K562 (cell line): ENCODE measurements at regions not wholly inside any gene's neighbourhood (a gene's known extent, or its start where the extent isn't known, plus 50 kb on each side); places are given as distances from the start of the nearest gene placed in this dataset.

ENCODE experiments used
- ATAC-seq: fragments of 200-7000 bp; cut with Tn5 transposase; 3 replicates; pipeline ENCODE4 v1.9.1; 2020; ENCODE audit warnings: moderate library complexity
- BruUV-seq: library from RNA; stranded (reverse); fragments of 400-500 nt; replicated peaks from 2 replicates; lab custom pipeline; 2021; lab: Mats Ljungman, UMichigan
- CTCF ChIA-PET: fragments of 300-600 bp; formaldehyde crosslinking; extraction: SDS; loops from one replicate; lab custom pipeline; 2021; ENCODE audit warnings: low intra/inter-chr PET ratio; lab: Yijun Ruan, JAX
- POLR2A ChIA-PET: fragments of 300-600, 350-650 bp; sonication (Branson Sonifier 250); formaldehyde crosslinking; extraction: SDS; loops from one replicate; lab custom pipeline; 2021; ENCODE audit warnings: antibody characterized with exemption, inconsistent platforms; lab: Yijun Ruan, JAX
- DNase-seq, 4 experiments: peaks; one replicate each; pipeline versions ENCODE4 v3.0.0 to v3.0.0-alpha.2; 2011 to 2018; ENCODE audit warnings: low spot score in 3 of 4, mixed read lengths in 3 of 4; ENCODE audit errors: extremely low read depth in 1 of 4
- FAIRE-seq: peaks from 2 replicates; lab custom pipeline; 2011; peaks lifted over from hg19 to GRCh38; lab: Jason Lieb, UNC
- H2AFZ ChIP-seq: 2 replicates; pipeline ENCODE4 v1.6.0; 2011; ENCODE audit warnings: low read depth, low read length, control low read depth, inconsistent platforms
- H3K27ac ChIP-seq: fragments of 200-600 bp; 3 replicates; pipeline ENCODE4 v1.8.0; 2011; ENCODE audit warnings: low read depth, mild to moderate bottlenecking, control low read depth, inconsistent platforms, low read length, moderate library complexity, mixed read lengths; ENCODE audit errors: extremely low read depth
- H3K27me3 ChIP-seq, 2 experiments: fragments of 300-600 bp in 1 of 2; 2 replicates in 1 of 2; 3 replicates in 1 of 2; pipeline versions ENCODE4 v1.6.0 to v1.8.0; 2011; ENCODE audit warnings: inconsistent platforms in 2 of 2, low read length in 2 of 2, mild to moderate bottlenecking in 1 of 2, mixed read lengths in 1 of 2, moderate library complexity in 1 of 2; ENCODE audit not compliant: control insufficient read depth in 2 of 2, insufficient read depth in 2 of 2
- H3K36me3 ChIP-seq: fragments of 300-600 bp; 3 replicates; pipeline ENCODE4 v1.8.0; 2011; ENCODE audit warnings: mild to moderate bottlenecking, low read length, inconsistent platforms; ENCODE audit not compliant: control insufficient read depth, insufficient read depth
- H3K4me1 ChIP-seq, 2 experiments: fragments of 200-600 bp in 1 of 2; replicated peaks in 1 of 2; 2 replicates in 1 of 2; 3 replicates in 1 of 2; pipeline versions ENCODE4 v1.5.1 to v1.8.0; 2011; ENCODE audit warnings: inconsistent platforms in 2 of 2, low read length in 2 of 2, mild to moderate bottlenecking in 1 of 2, mixed read lengths in 1 of 2, moderate library complexity in 1 of 2; ENCODE audit not compliant: control insufficient read depth in 2 of 2, insufficient read depth in 2 of 2
- H3K4me2 ChIP-seq: 2 replicates; pipeline ENCODE4 v1.6.1; 2011; ENCODE audit warnings: low read length, control low read depth, inconsistent platforms, mixed read lengths; ENCODE audit not compliant: insufficient read depth
- H3K4me3 ChIP-seq: fragments of 200-600 bp; sonication (generic), shearing (Covaris generic); 2 replicates; pipeline ENCODE4 v1.5.1; 2016; ENCODE audit warnings: control low read depth, inconsistent platforms
- H3K79me2 ChIP-seq: fragments of 200-600 bp; 3 replicates; pipeline ENCODE4 v1.8.0; 2011; ENCODE audit warnings: low read length, inconsistent platforms; ENCODE audit not compliant: control insufficient read depth, insufficient read depth
- H3K9ac ChIP-seq, 2 experiments: 2 replicates each; pipeline versions ENCODE4 v1.6.0 to v1.6.1; 2011; ENCODE audit warnings: low read depth in 2 of 2, low read length in 2 of 2, control low read depth in 1 of 2, inconsistent platforms in 1 of 2, mild to moderate bottlenecking in 1 of 2, mixed read lengths in 1 of 2; ENCODE audit not compliant: insufficient read depth in 1 of 2
- H3K9me1 ChIP-seq: one replicate; pipeline ENCODE4 v1.6.0; 2011; ENCODE audit warnings: inconsistent platforms, mild to moderate bottlenecking, low read length, moderate library complexity; ENCODE audit not compliant: control insufficient read depth, insufficient read depth
- H3K9me3 ChIP-seq: replicated peaks from 2 replicates; pipeline ENCODE4 v1.5.1; 2011; ENCODE audit warnings: low read depth, low read length, inconsistent platforms; ENCODE audit not compliant: control insufficient read depth, insufficient read depth
- H4K20me1 ChIP-seq: replicated peaks from 2 replicates; pipeline ENCODE4 v1.6.1; 2011; ENCODE audit warnings: low read length, inconsistent platforms, mixed read lengths; ENCODE audit not compliant: control insufficient read depth, insufficient read depth
- ARHGAP35 ChIP-seq: fragments of 450-650 bp; IDR thresholded peaks from 2 replicates; pipeline ENCODE4 v1.6.1; 2018; ENCODE audit not compliant: partially characterized antibody
- EP400 ChIP-seq: fragments of 450-650 bp; IDR thresholded peaks from 2 replicates; pipeline ENCODE4 v1.6.1; 2017; ENCODE audit warnings: antibody characterized with exemption, mild to moderate bottlenecking, moderate library complexity
- FOXP1 ChIP-seq: sonication (generic); formaldehyde crosslinking; IDR thresholded peaks from 2 replicates; pipeline ENCODE4 v1.8.0; 2022; ENCODE audit warnings: mild to moderate bottlenecking, missing genetic modification reagents
- GABPB1 ChIP-seq: sonication (generic); formaldehyde crosslinking; IDR thresholded peaks from 2 replicates; pipeline ENCODE4 v1.8.0; 2022; ENCODE audit warnings: mild to moderate bottlenecking, missing genetic modification reagents
- HDAC1 ChIP-seq, 2 experiments: fragments of 450-650 bp; IDR thresholded peaks; 2 replicates each; pipeline ENCODE4 v1.6.1; 2016 to 2017; ENCODE audit warnings: inconsistent platforms in 1 of 2, mild to moderate bottlenecking in 1 of 2, moderate library complexity in 1 of 2
- SMARCE1 ChIP-seq: fragments of 450-650 bp; IDR thresholded peaks from 2 replicates; pipeline ENCODE4 v1.7.1; 2016; ENCODE audit warnings: mild to moderate bottlenecking
- TAF7 ChIP-seq: fragments of 450-650 bp; IDR thresholded peaks from 2 replicates; pipeline ENCODE4 v1.6.1; 2016; ENCODE audit warnings: missing genetic modification characterization, missing compliant biosample characterization
- ZNF445 ChIP-seq: fragments of 250-450 bp; sonication (Bioruptor Pico); IDR thresholded peaks from 2 replicates; pipeline ENCODE4 v1.4.0; 2020; ENCODE audit warnings: low read depth, mild to moderate bottlenecking, moderate library complexity
- ZNF77 ChIP-seq: fragments of 250-450 bp; sonication (Bioruptor Pico); IDR thresholded peaks from 2 replicates; pipeline ENCODE4 v1.5.0; 2020
- WGBS: fragments of 100-300 bp; shearing (Covaris generic); methylation state at CpG from one replicate; pipeline ENCODE4 v1.1.6; 2016; ENCODE audit warnings: low coverage, mixed read lengths; ENCODE audit not compliant: insufficient coverage; ENCODE audit errors: missing lambda C conversion rate; 5-methylcytosine and 5-hydroxymethylcytosine counted together
- in situ Hi-C: fragments of 300-500 bp; cut with MboI; formaldehyde crosslinking; loops from 4 replicates; pipeline ENCODE4 v1.15.0; 2018; ENCODE audit warnings: inconsistent platforms, mixed read lengths
- intact Hi-C: fragments of 100-400 bp; cut with micrococcal nuclease; formaldehyde crosslinking; loops from 2 replicates; pipeline ENCODE4 v1.14.2; 2022
- TF ChIP-seq, protein P1 (sequence below): fragments of 250-450 bp; sonication (Bioruptor Pico); IDR thresholded peaks from 2 replicates; pipeline ENCODE4 v1.4.0; 2020
- TF ChIP-seq, protein P2 (sequence below): fragments of 450-650 bp; IDR thresholded peaks from 2 replicates; pipeline ENCODE4 v1.7.0; 2016; ENCODE audit warnings: borderline replicate concordance
- TF ChIP-seq, protein P3 (sequence below): fragments of 450-650 bp; formaldehyde crosslinking; IDR thresholded peaks from 2 replicates; pipeline ENCODE4 v1.4.0; 2020; ENCODE audit warnings: mild to moderate bottlenecking, moderate library complexity
- TF ChIP-seq, protein P4 (sequence below): conservative IDR thresholded peaks from 2 replicates; pipeline ENCODE4 v1.6.1; 2011; ENCODE audit warnings: low read depth, mild to moderate bottlenecking, low read length; ENCODE audit not compliant: control insufficient read depth

DNA sequence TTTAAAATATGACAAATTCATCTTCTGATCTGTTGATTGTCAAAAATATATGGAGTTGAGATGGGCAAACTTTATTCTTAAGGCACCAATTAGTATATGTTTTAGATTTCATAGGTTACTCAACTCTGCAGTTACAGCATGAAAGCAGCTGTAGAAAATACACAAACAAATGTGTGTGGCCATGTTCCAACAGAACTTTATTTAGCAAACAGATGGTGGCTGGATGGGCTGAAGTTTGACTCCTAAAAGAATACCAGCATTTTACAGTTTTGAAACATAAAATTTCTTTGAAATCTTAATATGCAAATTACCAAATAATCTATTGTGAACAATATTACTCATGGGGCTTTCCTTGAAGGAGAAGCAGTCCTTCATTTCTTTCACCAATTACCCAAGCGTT is 1206.0 kb upstream of the LRRTM3 start (continued):
- TF ChIP-seq, protein P1, sequence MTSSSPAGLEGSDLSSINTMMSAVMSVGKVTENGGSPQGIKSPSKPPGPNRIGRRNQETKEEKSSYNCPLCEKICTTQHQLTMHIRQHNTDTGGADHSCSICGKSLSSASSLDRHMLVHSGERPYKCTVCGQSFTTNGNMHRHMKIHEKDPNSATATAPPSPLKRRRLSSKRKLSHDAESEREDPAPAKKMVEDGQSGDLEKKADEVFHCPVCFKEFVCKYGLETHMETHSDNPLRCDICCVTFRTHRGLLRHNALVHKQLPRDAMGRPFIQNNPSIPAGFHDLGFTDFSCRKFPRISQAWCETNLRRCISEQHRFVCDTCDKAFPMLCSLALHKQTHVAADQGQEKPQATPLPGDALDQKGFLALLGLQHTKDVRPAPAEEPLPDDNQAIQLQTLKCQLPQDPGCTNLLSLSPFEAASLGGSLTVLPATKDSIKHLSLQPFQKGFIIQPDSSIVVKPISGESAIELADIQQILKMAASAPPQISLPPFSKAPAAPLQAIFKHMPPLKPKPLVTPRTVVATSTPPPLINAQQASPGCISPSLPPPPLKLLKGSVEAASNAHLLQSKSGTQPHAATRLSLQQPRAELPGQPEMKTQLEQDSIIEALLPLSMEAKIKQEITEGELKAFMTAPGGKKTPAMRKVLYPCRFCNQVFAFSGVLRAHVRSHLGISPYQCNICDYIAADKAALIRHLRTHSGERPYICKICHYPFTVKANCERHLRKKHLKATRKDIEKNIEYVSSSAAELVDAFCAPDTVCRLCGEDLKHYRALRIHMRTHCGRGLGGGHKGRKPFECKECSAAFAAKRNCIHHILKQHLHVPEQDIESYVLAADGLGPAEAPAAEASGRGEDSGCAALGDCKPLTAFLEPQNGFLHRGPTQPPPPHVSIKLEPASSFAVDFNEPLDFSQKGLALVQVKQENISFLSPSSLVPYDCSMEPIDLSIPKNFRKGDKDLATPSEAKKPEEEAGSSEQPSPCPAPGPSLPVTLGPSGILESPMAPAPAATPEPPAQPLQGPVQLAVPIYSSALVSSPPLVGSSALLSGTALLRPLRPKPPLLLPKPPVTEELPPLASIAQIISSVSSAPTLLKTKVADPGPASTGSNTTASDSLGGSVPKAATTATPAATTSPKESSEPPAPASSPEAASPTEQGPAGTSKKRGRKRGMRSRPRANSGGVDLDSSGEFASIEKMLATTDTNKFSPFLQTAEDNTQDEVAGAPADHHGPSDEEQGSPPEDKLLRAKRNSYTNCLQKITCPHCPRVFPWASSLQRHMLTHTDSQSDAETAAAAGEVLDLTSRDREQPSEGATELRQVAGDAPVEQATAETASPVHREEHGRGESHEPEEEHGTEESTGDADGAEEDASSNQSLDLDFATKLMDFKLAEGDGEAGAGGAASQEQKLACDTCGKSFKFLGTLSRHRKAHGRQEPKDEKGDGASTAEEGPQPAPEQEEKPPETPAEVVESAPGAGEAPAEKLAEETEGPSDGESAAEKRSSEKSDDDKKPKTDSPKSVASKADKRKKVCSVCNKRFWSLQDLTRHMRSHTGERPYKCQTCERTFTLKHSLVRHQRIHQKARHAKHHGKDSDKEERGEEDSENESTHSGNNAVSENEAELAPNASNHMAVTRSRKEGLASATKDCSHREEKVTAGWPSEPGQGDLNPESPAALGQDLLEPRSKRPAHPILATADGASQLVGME (CRISPR knock-in tag), result no peak

DNA sequence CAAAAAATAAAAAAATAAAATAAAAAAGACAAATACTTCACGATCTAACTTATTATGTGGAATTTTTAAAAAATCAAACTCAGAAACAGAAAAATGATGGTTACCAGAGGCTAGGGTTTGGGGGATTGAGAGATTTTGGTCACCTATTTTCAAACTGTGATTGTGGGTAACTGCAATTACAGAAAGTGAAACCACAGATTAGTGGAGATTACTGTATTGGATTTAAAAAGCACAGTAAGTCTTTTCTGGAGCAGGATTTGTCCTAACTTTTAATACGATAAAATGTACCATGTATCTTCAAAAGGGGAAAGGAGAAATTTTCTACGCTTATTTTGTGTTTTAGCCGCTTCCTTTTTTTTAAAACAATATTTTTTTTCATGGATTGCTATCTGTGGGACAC is 1204.9 kb upstream of the LRRTM3 start:
- ChIA-PET CTCF (no interaction called here), POLR2A (no interaction called here)
- H3K79me2 ChIP-seq, result no peaks in the 10 kb centered on the region
- no peak for FAIRE-seq
- H3K36me3 ChIP-seq, result no peaks in the 10 kb centered on the region
- 4% methylated on average over 4 of the region's 4 CpGs for WGBS
- H3K4me3 ChIP-seq, result no peak overlapping the region
- H4K20me1 ChIP-seq, result no peaks in the 10 kb centered on the region
- H3K27me3 ChIP-seq, result no peaks in the 10 kb centered on the region
- in situ Hi-C loops (no loop called here), intact Hi-C loops (no loop called here)
- no peak for DNase-seq
- H3K27ac ChIP-seq, result no peak overlapping the region
- H2AFZ ChIP-seq, result no peak overlapping the region
- no peak for ATAC-seq
- no peaks in the 10 kb centered on the region for H3K9me1 ChIP-seq
- TF ChIP-seq ZNF77 (CRISPR knock-in tag) (no peak), HDAC1 (IDR thresholded peaks at IDR 0.05) (no peak), ARHGAP35 (no peak), ZNF445 (no peak), SMARCE1 (no peak), GABPB1 (CRISPR knock-in tag) (no peak), TAF7 (tag) (no peak), FOXP1 (CRISPR knock-in tag) (no peak), EP400 (no peak)
- TF ChIP-seq, protein P2, sequence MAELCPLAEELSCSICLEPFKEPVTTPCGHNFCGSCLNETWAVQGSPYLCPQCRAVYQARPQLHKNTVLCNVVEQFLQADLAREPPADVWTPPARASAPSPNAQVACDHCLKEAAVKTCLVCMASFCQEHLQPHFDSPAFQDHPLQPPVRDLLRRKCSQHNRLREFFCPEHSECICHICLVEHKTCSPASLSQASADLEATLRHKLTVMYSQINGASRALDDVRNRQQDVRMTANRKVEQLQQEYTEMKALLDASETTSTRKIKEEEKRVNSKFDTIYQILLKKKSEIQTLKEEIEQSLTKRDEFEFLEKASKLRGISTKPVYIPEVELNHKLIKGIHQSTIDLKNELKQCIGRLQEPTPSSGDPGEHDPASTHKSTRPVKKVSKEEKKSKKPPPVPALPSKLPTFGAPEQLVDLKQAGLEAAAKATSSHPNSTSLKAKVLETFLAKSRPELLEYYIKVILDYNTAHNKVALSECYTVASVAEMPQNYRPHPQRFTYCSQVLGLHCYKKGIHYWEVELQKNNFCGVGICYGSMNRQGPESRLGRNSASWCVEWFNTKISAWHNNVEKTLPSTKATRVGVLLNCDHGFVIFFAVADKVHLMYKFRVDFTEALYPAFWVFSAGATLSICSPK, result no peak
- TF ChIP-seq, protein P3, sequence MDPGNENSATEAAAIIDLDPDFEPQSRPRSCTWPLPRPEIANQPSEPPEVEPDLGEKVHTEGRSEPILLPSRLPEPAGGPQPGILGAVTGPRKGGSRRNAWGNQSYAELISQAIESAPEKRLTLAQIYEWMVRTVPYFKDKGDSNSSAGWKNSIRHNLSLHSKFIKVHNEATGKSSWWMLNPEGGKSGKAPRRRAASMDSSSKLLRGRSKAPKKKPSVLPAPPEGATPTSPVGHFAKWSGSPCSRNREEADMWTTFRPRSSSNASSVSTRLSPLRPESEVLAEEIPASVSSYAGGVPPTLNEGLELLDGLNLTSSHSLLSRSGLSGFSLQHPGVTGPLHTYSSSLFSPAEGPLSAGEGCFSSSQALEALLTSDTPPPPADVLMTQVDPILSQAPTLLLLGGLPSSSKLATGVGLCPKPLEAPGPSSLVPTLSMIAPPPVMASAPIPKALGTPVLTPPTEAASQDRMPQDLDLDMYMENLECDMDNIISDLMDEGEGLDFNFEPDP (CRISPR knock-in tag), result no peak
- TF ChIP-seq, protein P4, sequence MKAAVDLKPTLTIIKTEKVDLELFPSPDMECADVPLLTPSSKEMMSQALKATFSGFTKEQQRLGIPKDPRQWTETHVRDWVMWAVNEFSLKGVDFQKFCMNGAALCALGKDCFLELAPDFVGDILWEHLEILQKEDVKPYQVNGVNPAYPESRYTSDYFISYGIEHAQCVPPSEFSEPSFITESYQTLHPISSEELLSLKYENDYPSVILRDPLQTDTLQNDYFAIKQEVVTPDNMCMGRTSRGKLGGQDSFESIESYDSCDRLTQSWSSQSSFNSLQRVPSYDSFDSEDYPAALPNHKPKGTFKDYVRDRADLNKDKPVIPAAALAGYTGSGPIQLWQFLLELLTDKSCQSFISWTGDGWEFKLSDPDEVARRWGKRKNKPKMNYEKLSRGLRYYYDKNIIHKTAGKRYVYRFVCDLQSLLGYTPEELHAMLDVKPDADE, result no peak
- no peak overlapping the region for H3K9ac ChIP-seq
- BruUV-seq, result no TSS peak
- H3K4me1 ChIP-seq, result no peaks in the 10 kb centered on the region
- no peak overlapping the region for H3K4me2 ChIP-seq
- H3K9me3 ChIP-seq, result no peaks in the 10 kb centered on the region
